ENCODE measurements at regions not wholly inside any gene's neighbourhood (a gene's known extent, or its start where the extent isn't known, plus 50 kb on each side); places are given as distances from the start of the nearest gene placed in this dataset.

- no peak for TF ChIP-seq CTCF (IDR thresholded peaks at IDR 0.05)
- TF ChIP-seq POLR2A (IDR thresholded peaks at IDR 0.05), result no peak
These were observed 61.1 kb downstream of the KCNF1 start for GRCh38 chr2:10972683-10973433.
